Prostate gland (tissue), 2 donors: ENCODE measurements at regions not wholly inside any gene's neighbourhood (a gene's known extent, or its start where the extent isn't known, plus 50 kb on each side); places are given as distances from the start of the nearest gene placed in this dataset.

Experiments used
- POLR2A ChIP-seq: fragments of 450-650 bp; IDR thresholded peaks from one replicate; pipeline ENCODE4 v1.6.1; 2016; ENCODE audit warnings: antibody characterized with exemption, mild to moderate bottlenecking
- TF ChIP-seq, protein P1 (sequence below), 4 experiments: fragments of 200-600 bp in 2 of 4; fragments of 450-650 bp in 2 of 4; sonication (generic) in 2 of 4; IDR thresholded peaks; 1 replicate in 3 of 4; 2 replicates in 1 of 4; pipeline ENCODE4 v1.5.1; 2016 to 2019; ENCODE audit warnings: antibody characterized with exemption in 4 of 4, mild to moderate bottlenecking in 2 of 4, moderate library complexity in 2 of 4

DNA sequence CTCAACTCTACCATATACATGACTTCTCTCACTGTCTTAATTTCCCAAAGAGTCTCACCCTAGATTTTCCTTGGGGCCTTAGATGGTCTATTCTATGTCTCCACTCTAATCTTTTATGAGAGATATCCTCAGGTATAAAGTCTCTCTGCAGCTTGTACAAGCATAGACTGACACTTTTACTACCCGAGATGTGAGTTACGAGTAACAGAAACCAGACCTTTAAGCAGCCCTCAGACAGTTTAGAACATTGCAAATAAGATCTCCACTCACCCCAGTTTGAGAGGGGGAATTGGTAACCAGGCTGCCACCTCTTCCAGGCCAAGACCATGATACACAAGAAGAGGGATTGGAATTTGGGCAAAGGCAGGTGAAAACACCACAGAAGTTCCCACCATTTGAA, 542.5 kb downstream of the TLE4 start:
- TF ChIP-seq POLR2A: no peak
- TF ChIP-seq, protein P1, sequence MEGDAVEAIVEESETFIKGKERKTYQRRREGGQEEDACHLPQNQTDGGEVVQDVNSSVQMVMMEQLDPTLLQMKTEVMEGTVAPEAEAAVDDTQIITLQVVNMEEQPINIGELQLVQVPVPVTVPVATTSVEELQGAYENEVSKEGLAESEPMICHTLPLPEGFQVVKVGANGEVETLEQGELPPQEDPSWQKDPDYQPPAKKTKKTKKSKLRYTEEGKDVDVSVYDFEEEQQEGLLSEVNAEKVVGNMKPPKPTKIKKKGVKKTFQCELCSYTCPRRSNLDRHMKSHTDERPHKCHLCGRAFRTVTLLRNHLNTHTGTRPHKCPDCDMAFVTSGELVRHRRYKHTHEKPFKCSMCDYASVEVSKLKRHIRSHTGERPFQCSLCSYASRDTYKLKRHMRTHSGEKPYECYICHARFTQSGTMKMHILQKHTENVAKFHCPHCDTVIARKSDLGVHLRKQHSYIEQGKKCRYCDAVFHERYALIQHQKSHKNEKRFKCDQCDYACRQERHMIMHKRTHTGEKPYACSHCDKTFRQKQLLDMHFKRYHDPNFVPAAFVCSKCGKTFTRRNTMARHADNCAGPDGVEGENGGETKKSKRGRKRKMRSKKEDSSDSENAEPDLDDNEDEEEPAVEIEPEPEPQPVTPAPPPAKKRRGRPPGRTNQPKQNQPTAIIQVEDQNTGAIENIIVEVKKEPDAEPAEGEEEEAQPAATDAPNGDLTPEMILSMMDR (IDR thresholded peaks at IDR 0.05): no peak
